A673 (cell line): ENCODE measurements at regions not wholly inside any gene's neighbourhood (a gene's known extent, or its start where the extent isn't known, plus 50 kb on each side); places are given as distances from the start of the nearest gene placed in this dataset.

ENCODE experiments used
- BruUV-seq: library from RNA; stranded (reverse); fragments of 400-500 nt; replicated peaks from 2 replicates; lab custom pipeline; 2021; lab: Mats Ljungman, UMichigan
- CTCF ChIA-PET: fragments of 300-600 bp; sonication (Branson Sonifier 250); formaldehyde crosslinking; loops from one replicate; lab custom pipeline; 2022; ENCODE audit warnings: antibody characterized with exemption; lab: Charles Lee
- POLR2A ChIA-PET: fragments of 300-600 bp; sonication (Branson Sonifier 250); formaldehyde crosslinking; loops from one replicate; lab custom pipeline; 2022; ENCODE audit warnings: antibody characterized with exemption; ENCODE audit not compliant: low non-redundant PET; lab: Charles Lee
- DNase-seq: peaks from one replicate; pipeline ENCODE4 v3.0.0-alpha.2; 2015; ENCODE audit warnings: low spot score
- H3K27ac ChIP-seq: fragments of 200-600 bp; sonication (generic); 2 replicates; pipeline ENCODE4 v1.5.1; 2016; ENCODE audit warnings: mixed run types, low read depth, mild to moderate bottlenecking, mixed read lengths, antibody characterized with exemption, low read length; ENCODE audit not compliant: poor library complexity, severe bottlenecking
- H3K27me3 ChIP-seq: fragments of 200-600 bp; sonication (generic); replicated peaks from 2 replicates; pipeline ENCODE4 v1.6.1; 2017; ENCODE audit warnings: mixed run types, low read depth, mild to moderate bottlenecking, mixed read lengths, antibody characterized with exemption, low read length; ENCODE audit not compliant: insufficient read depth, poor library complexity
- H3K36me3 ChIP-seq: fragments of 200-600 bp; sonication (generic); 2 replicates; pipeline ENCODE4 v1.6.1; 2016; ENCODE audit warnings: mixed run types, mild to moderate bottlenecking, mixed read lengths, antibody characterized with exemption, low read length; ENCODE audit not compliant: insufficient read depth, poor library complexity, severe bottlenecking
- H3K4me1 ChIP-seq: fragments of 200-600 bp; sonication (generic); 2 replicates; pipeline ENCODE4 v1.6.1; 2017; ENCODE audit warnings: mixed run types, mild to moderate bottlenecking, mixed read lengths, antibody characterized with exemption, low read length; ENCODE audit not compliant: insufficient read depth, poor library complexity, severe bottlenecking
- H3K4me3 ChIP-seq: fragments of 200-600 bp; sonication (generic); 2 replicates; pipeline ENCODE4 v1.5.1; 2016; ENCODE audit warnings: low read depth, mixed run types, mild to moderate bottlenecking, mixed read lengths, low read length; ENCODE audit not compliant: poor library complexity, severe bottlenecking
- H3K9me3 ChIP-seq: fragments of 200-600 bp; sonication (generic); 2 replicates; pipeline ENCODE4 v1.6.1; 2016; ENCODE audit warnings: mixed run types, low read depth, mild to moderate bottlenecking, mixed read lengths, antibody characterized with exemption, low read length; ENCODE audit not compliant: poor library complexity, severe bottlenecking
- EZH2 ChIP-seq: fragments of 200-600 bp; sonication (generic); IDR thresholded peaks from 2 replicates; pipeline ENCODE4 v1.6.1; 2017; ENCODE audit warnings: borderline replicate concordance, low read depth, mild to moderate bottlenecking, mixed read lengths, antibody characterized with exemption, low read length; ENCODE audit not compliant: poor library complexity, severe bottlenecking
- intact Hi-C: fragments of 100-400 bp; cut with micrococcal nuclease; formaldehyde crosslinking; loops from one replicate; pipeline ENCODE4 v1.10.0; 2022; ENCODE audit not compliant: unreplicated experiment
- TF ChIP-seq, protein P1 (sequence below): fragments of 300-800, 200-600 bp; sonication (generic); conservative IDR thresholded peaks from 2 replicates; pipeline ENCODE4 v1.5.1; 2017; ENCODE audit warnings: low read depth, mild to moderate bottlenecking, antibody characterized with exemption, low read length, moderate library complexity, mixed read lengths

DNA sequence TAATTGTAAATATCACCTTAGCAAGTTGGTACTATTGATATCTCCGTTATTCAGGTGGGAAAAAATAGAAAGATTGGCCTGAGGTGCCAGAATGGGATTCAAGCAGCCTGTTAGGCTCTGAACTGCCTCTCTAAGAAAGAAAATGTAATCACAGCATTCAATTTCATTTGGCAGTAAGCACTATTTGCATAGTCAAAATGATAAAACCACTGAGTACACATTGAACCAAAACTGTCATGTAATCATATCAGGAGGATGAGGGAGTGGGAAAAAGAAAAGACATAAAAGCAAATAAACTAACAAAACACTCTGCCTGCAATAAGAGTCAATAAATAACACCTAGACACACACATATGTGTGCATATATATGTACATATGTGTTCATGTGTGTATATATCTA, 103.9 kb upstream of the TACR1 start:
- Histone ChIP-seq H3K4me1 (no peaks in the 10 kb centered on the region), H3K9me3 (peaks cover 3% of the 10 kb centered on the region), H3K4me3 (no peak overlapping the region), H3K27me3 (no peaks in the 10 kb centered on the region), H3K27ac (no peak overlapping the region), H3K36me3 (no peaks in the 10 kb centered on the region)
- ChIA-PET POLR2A (no interaction called here), CTCF (no interaction called here)
- no peak for TF ChIP-seq EZH2
- TF ChIP-seq, protein P1, sequence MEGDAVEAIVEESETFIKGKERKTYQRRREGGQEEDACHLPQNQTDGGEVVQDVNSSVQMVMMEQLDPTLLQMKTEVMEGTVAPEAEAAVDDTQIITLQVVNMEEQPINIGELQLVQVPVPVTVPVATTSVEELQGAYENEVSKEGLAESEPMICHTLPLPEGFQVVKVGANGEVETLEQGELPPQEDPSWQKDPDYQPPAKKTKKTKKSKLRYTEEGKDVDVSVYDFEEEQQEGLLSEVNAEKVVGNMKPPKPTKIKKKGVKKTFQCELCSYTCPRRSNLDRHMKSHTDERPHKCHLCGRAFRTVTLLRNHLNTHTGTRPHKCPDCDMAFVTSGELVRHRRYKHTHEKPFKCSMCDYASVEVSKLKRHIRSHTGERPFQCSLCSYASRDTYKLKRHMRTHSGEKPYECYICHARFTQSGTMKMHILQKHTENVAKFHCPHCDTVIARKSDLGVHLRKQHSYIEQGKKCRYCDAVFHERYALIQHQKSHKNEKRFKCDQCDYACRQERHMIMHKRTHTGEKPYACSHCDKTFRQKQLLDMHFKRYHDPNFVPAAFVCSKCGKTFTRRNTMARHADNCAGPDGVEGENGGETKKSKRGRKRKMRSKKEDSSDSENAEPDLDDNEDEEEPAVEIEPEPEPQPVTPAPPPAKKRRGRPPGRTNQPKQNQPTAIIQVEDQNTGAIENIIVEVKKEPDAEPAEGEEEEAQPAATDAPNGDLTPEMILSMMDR = no peak
- no peak for DNase-seq
- intact Hi-C loops = no loop called here
- BruUV-seq = no TSS peak

DNA sequence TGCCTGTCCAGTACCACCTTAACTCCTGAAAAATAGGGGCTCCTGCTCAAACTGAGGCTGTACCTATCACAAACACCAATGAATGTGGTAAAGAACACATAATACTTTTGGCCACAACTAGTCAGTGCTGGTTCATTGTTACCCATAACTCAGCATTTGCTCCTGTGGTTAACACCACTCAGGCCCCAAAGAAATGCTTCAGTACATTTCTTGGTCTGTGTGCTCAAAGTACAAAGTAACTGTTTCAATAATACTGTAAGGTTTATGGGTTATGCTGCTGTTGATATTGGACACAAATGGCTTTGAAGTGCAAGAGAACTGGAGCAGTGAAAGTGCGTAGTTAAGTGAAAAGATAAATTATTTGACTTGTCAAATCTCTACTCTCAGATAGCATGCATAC, 95.0 kb upstream of the TACR1 start:
- intact Hi-C loops = no loop called here
- H3K4me3 ChIP-seq = no peak overlapping the region
- H3K9me3 ChIP-seq = no peaks in the 10 kb centered on the region
- no TSS peak for BruUV-seq
- peaks cover 10% of the 10 kb centered on the region for H3K4me1 ChIP-seq
- no peak for TF ChIP-seq EZH2
- TF ChIP-seq, protein P1 = no peak
- H3K27ac ChIP-seq = no peak overlapping the region
- H3K27me3 ChIP-seq = no peaks in the 10 kb centered on the region
- POLR2A ChIA-PET = no interaction called here
- CTCF ChIA-PET = no interaction called here
- DNase-seq = no peak
- no peaks in the 10 kb centered on the region for H3K36me3 ChIP-seq

DNA sequence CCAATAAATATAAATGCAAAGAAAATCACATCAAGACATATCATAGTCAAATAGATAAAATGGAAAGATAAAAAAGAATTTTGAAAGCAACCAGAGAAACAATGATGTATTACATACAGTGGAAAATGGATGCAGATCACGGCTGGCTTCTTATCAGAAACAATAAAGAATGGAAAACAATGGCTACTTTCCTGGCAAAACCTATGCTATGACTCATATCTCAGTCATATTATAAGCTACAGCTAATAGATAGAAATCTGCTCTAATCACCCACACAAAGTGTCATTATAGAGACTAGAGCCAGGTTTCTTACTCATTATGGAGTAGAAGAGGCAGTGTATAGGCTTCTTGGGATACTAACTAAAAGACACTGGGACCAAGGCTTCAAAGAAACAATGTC, 93.5 kb upstream of the TACR1 start:
- intact Hi-C loops = no loop called here
- H3K4me3 ChIP-seq = no peak overlapping the region
- no peaks in the 10 kb centered on the region for H3K36me3 ChIP-seq
- no TSS peak for BruUV-seq
- peaks cover 10% of the 10 kb centered on the region for H3K4me1 ChIP-seq
- DNase-seq = no peak
- H3K9me3 ChIP-seq = no peaks in the 10 kb centered on the region
- H3K27ac ChIP-seq = no peak overlapping the region
- no peak for TF ChIP-seq EZH2
- ChIA-PET CTCF (no interaction called here), POLR2A (no interaction called here)
- H3K27me3 ChIP-seq = no peaks in the 10 kb centered on the region

DNA sequence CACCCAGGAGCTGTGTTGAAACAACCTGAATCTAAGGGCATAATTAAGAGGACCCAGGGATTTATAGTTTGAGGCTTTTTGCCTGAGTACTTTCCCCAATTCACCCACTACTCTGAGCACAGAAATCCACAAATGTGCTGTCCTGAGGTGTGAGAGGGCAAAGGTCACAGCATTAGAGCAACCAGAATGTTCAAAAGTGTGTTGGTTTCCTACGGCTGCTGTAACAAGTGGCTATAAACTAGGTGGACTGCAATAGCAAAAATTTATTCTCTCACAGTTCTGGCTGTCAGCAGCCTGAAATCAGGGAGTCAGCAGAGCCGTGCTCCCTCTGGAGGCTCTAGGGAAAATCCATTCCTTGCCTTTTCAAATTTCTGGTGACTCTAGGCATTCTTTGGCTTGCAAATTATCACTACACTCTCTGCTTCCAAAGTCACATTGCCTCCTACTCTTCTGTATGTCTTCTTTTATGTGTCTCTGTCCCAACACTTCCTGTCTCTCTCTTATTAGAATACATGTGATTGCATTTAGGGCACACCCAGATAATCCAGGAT, 91.4 kb upstream of the TACR1 start:
- no peak overlapping the region for H3K4me3 ChIP-seq
- intact Hi-C loops = no loop called here
- H3K4me1 ChIP-seq = peaks cover 10% of the 10 kb centered on the region
- no peaks in the 10 kb centered on the region for H3K36me3 ChIP-seq
- no peaks in the 10 kb centered on the region for H3K9me3 ChIP-seq
- TF ChIP-seq, protein P1 = peak; percentile 59
- no peak for TF ChIP-seq EZH2
- no peak overlapping the region for H3K27ac ChIP-seq
- DNase-seq = peak; percentile 69
- ChIA-PET CTCF (no interaction called here), POLR2A (no interaction called here)
- H3K27me3 ChIP-seq = no peaks in the 10 kb centered on the region
- BruUV-seq = no TSS peak
